ENCODE measurements at regions not wholly inside any gene's neighbourhood (a gene's known extent, or its start where the extent isn't known, plus 50 kb on each side); places are given as distances from the start of the nearest gene placed in this dataset.

DNA sequence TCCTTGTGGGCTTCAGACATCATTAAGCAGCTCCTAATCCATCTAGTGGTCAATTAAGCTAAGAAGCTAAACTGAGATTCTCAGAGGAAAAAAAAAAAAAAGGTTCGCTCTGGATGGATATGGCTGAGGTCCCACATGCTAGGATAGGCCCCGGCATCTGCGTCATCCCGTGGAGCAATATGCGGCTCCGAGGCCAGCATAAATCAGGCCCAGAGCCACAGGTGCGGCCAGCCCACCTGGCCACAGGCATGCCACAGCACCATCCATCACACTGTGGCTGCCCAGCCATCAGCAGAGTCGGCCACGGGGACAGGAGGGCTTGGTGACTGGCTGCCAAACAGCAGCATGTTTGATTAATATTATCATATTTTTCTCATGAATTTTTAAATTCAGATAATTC lies 106.9 kb upstream of the TIAM1 start:
- TF ChIP-seq CTCF (IDR thresholded peaks at IDR 0.05; ENCODE audit: borderline replicate concordance, insufficient read depth, low read depth, low read length) = no peak
- H3K4me3 ChIP-seq (ENCODE audit: low read depth, low read length) = no peak overlapping the region

- no peak for TF ChIP-seq CTCF (IDR thresholded peaks at IDR 0.05; ENCODE audit: borderline replicate concordance, insufficient read depth, low read depth, low read length)
These were observed 106.0 kb upstream of the TIAM1 start for GRCh38 chr21:31449921-31450535.

DNA sequence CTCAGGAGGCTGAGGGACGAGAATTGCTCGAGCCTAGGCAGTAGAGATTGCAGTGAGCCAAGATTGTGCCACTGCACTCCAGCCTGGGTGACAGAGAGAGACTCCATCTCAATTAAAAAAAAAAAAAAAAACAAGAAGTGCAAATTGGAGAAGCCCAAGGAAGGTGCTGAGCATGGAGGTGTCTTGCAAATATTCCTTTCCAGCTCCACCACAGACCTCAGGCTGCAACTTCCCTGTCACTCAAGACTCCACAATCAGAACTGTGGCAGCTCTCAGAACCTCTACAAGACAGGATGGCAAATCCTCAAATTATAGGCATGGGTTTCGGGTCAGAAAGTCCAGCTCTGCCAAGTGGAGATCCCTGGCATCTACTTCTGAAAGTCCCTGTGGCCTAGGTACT lies 104.4 kb upstream of the TIAM1 start:
- TF ChIP-seq CTCF (IDR thresholded peaks at IDR 0.05; ENCODE audit: borderline replicate concordance, insufficient read depth, low read depth, low read length) = no peak
- H3K4me3 ChIP-seq (ENCODE audit: low read depth, low read length) = no peak overlapping the region

More at GRCh38 chr21:31449921-31450535, 106.0 kb upstream of the TIAM1 start:
- H3K4me3 ChIP-seq (ENCODE audit: low read depth, low read length) = no peak overlapping the region

- H3K4me3 ChIP-seq (ENCODE audit: low read depth, low read length) = no peak overlapping the region
- TF ChIP-seq CTCF (IDR thresholded peaks at IDR 0.05; ENCODE audit: borderline replicate concordance, insufficient read depth, low read depth, low read length) = no peak
These were observed 103.4 kb upstream of the TIAM1 start for GRCh38 chr21:31447505-31447904.

DNA sequence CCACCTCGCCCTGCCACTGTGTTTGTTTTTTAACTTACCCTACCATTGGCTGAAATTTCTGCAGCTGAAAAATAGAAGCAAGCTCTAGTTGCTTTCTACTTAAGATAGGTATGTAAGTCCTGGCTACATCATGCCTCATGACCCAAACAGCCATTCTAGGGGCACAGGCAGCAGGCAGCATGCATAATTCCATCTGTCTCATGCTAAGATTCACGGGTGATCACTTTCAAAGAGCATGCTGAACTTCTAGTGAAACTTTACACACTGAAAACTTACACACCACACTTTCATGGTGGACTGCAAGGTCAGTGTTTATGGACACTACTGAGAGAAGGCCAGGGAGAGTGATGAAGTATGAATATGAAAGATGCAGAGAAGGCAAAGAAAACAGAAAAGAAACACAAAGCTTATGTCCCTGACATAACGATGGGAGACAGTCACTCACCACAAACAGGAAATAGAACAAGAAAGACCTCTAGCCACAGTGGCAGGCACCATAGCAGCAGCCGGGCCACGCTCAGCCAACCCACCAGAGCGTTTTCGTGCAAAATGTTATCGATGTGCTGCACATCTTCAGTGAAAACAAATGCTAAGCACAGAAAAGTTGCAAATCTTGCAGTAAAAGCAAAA lies 102.3 kb upstream of the TIAM1 start:
- TF ChIP-seq CTCF (IDR thresholded peaks at IDR 0.05; ENCODE audit: borderline replicate concordance, insufficient read depth, low read depth, low read length) = no peak
- no peak overlapping the region for H3K4me3 ChIP-seq (ENCODE audit: low read depth, low read length)

GRCh38 chr21:31445137-31445536 lies 101.1 kb upstream of the TIAM1 start:
- no peak overlapping the region for H3K4me3 ChIP-seq (ENCODE audit: low read depth, low read length)
- TF ChIP-seq CTCF (IDR thresholded peaks at IDR 0.05; ENCODE audit: borderline replicate concordance, insufficient read depth, low read depth, low read length) = no peak

All from GM12875 (cell line).